PC-3 (cell line): ENCODE measurements at regions not wholly inside any gene's neighbourhood (a gene's known extent, or its start where the extent isn't known, plus 50 kb on each side); places are given as distances from the start of the nearest gene placed in this dataset.

ENCODE experiments used
- CTCF ChIP-seq: fragments of 300-600 bp; sonication (generic); conservative IDR thresholded peaks from 2 replicates; pipeline ENCODE4 v1.5.1; 2017; ENCODE audit warnings: antibody characterized with exemption, low read depth, mild to moderate bottlenecking, low read length
- EZH2 ChIP-seq: fragments of 300-600 bp; sonication (generic); IDR thresholded peaks from one replicate; pipeline ENCODE4 v1.6.1; 2017; ENCODE audit warnings: antibody characterized with exemption, mild to moderate bottlenecking, low read length; ENCODE audit not compliant: unreplicated experiment

GRCh38 chr17:33934696-33935095 lies 320.4 kb upstream of the CCL2 start:
- TF ChIP-seq EZH2 (no peak), CTCF (no peak)
